ENCODE measurements at regions not wholly inside any gene's neighbourhood (a gene's known extent, or its start where the extent isn't known, plus 50 kb on each side); places are given as distances from the start of the nearest gene placed in this dataset.

GRCh38 chr2:51888120-51888519 is 856.2 kb upstream of the NRXN1 start:
- H3K27ac ChIP-seq: no peak overlapping the region
- H3K4me1 ChIP-seq: no peaks in the 10 kb centered on the region
- H3K9ac ChIP-seq: no peak overlapping the region
- TF ChIP-seq CTCF (IDR thresholded peaks at IDR 0.05): no peak
- no peaks in the 10 kb centered on the region for H3K36me3 ChIP-seq (ENCODE audit: control insufficient read depth, insufficient read depth, low read length)
- no peak overlapping the region for H3K4me3 ChIP-seq (ENCODE audit: low read depth, low read length)
- H3K79me2 ChIP-seq: no peaks in the 10 kb centered on the region
- no peak overlapping the region for H3K4me2 ChIP-seq (ENCODE audit: low read length)
- no peak overlapping the region for H2AFZ ChIP-seq
- no peaks in the 10 kb centered on the region for H3K27me3 ChIP-seq (ENCODE audit: control insufficient read depth, insufficient read depth, low read length)
- H3K9me3 ChIP-seq (ENCODE audit: control insufficient read depth, low read length): no peaks in the 10 kb centered on the region

GRCh38 chr2:51881673-51882072 is 849.7 kb upstream of the NRXN1 start:
- H3K9ac ChIP-seq: no peak overlapping the region
- no peak overlapping the region for H3K27ac ChIP-seq
- no peaks in the 10 kb centered on the region for H3K9me3 ChIP-seq (ENCODE audit: control insufficient read depth, low read length)
- no peaks in the 10 kb centered on the region for H3K36me3 ChIP-seq (ENCODE audit: control insufficient read depth, insufficient read depth, low read length)
- no peaks in the 10 kb centered on the region for H3K4me1 ChIP-seq
- H2AFZ ChIP-seq: no peak overlapping the region
- no peak overlapping the region for H3K4me2 ChIP-seq (ENCODE audit: low read length)
- H3K4me3 ChIP-seq (ENCODE audit: low read depth, low read length): no peak overlapping the region
- no peaks in the 10 kb centered on the region for H3K27me3 ChIP-seq (ENCODE audit: control insufficient read depth, insufficient read depth, low read length)
- no peak for TF ChIP-seq CTCF (IDR thresholded peaks at IDR 0.05)
- no peaks in the 10 kb centered on the region for H3K79me2 ChIP-seq

GRCh38 chr2:51880153-51880552 is 848.2 kb upstream of the NRXN1 start:
- no peaks in the 10 kb centered on the region for H3K9me3 ChIP-seq (ENCODE audit: control insufficient read depth, low read length)
- no peaks in the 10 kb centered on the region for H3K79me2 ChIP-seq
- no peak overlapping the region for H3K4me2 ChIP-seq (ENCODE audit: low read length)
- H3K27ac ChIP-seq: no peak overlapping the region
- H3K4me3 ChIP-seq (ENCODE audit: low read depth, low read length): no peak overlapping the region
- H3K9ac ChIP-seq: no peak overlapping the region
- H2AFZ ChIP-seq: no peak overlapping the region
- H3K4me1 ChIP-seq: no peaks in the 10 kb centered on the region
- no peak for TF ChIP-seq CTCF (IDR thresholded peaks at IDR 0.05)
- no peaks in the 10 kb centered on the region for H3K36me3 ChIP-seq (ENCODE audit: control insufficient read depth, insufficient read depth, low read length)
- no peaks in the 10 kb centered on the region for H3K27me3 ChIP-seq (ENCODE audit: control insufficient read depth, insufficient read depth, low read length)

- no peak overlapping the region for H3K4me2 ChIP-seq (ENCODE audit: low read length)
- no peak overlapping the region for H2AFZ ChIP-seq
- H3K9ac ChIP-seq: no peak overlapping the region
- no peak overlapping the region for H3K27ac ChIP-seq
- H3K9me3 ChIP-seq (ENCODE audit: control insufficient read depth, low read length): no peaks in the 10 kb centered on the region
- H3K27me3 ChIP-seq (ENCODE audit: control insufficient read depth, insufficient read depth, low read length): no peaks in the 10 kb centered on the region
- no peaks in the 10 kb centered on the region for H3K79me2 ChIP-seq
- H3K4me3 ChIP-seq (ENCODE audit: low read depth, low read length): no peak overlapping the region
- no peaks in the 10 kb centered on the region for H3K36me3 ChIP-seq (ENCODE audit: control insufficient read depth, insufficient read depth, low read length)
- no peak for TF ChIP-seq CTCF (IDR thresholded peaks at IDR 0.05)
- H3K4me1 ChIP-seq: no peaks in the 10 kb centered on the region
These were observed 834.4 kb upstream of the NRXN1 start for GRCh38 chr2:51866361-51866760.

- Histone ChIP-seq H2AFZ (no peak overlapping the region), H3K27me3 (ENCODE audit: control insufficient read depth, insufficient read depth, low read length) (no peaks in the 10 kb centered on the region), H3K79me2 (no peaks in the 10 kb centered on the region), H3K27ac (no peak overlapping the region), H3K4me2 (ENCODE audit: low read length) (no peak overlapping the region), H3K4me3 (ENCODE audit: low read depth, low read length) (no peak overlapping the region), H3K4me1 (no peaks in the 10 kb centered on the region), H3K9me3 (ENCODE audit: control insufficient read depth, low read length) (no peaks in the 10 kb centered on the region), H3K9ac (no peak overlapping the region), H3K36me3 (ENCODE audit: control insufficient read depth, insufficient read depth, low read length) (no peaks in the 10 kb centered on the region)
- TF ChIP-seq CTCF (IDR thresholded peaks at IDR 0.05): no peak
These were observed 827.3 kb upstream of the NRXN1 start for GRCh38 chr2:51859260-51859659.

Measured in parathyroid adenoma (tissue), 2 donors.